ENCODE measurements at regions not wholly inside any gene's neighbourhood (a gene's known extent, or its start where the extent isn't known, plus 50 kb on each side); places are given as distances from the start of the nearest gene placed in this dataset.

DNA sequence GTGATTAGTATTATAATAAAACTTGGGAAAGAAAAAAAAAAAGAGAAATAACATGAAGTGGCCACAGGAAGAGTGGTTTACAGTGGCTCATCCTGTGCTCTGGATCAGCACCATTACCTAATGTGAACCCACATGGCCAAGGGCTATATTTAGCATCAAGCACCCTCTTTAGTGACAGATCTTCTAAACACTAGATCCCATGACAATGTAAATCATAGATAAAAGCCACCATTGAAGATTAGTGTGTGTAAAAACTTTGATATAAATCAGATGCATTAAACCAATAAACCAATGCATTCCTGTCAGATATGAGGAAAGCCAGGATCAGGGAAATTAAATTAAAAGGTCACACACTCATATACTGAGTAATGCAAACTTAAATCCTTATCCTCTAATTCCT lies 400.6 kb upstream of the MAGEB18 start:
- TF ChIP-seq EP300 (IDR thresholded peaks at IDR 0.05; ENCODE audit: low read depth) (no peak), CTCF (IDR thresholded peaks at IDR 0.05) (no peak)
